T-helper 2 cell treated with Interferon-gamma antibody and Interleukin-4, amounts not matched to agents 5 μg/mL and 100 μg/mL, for 36 hours (primary cell): ENCODE measurements at regions not wholly inside any gene's neighbourhood (a gene's known extent, or its start where the extent isn't known, plus 50 kb on each side); places are given as distances from the start of the nearest gene placed in this dataset.
A peak's percentile ranks its signal among the peaks of the same experiment; 100 is the strongest.

Source experiments
- DNase-seq: peaks from one replicate; pipeline ENCODE4 v3.0.0; 2021; ENCODE audit warnings: low spot score
- H3K27ac Mint-ChIP-seq: one replicate; pipeline ENCODE4 v1.8.0; 2021; ENCODE audit warnings: mild to moderate bottlenecking, mixed read lengths
- H3K27me3 Mint-ChIP-seq: one replicate; pipeline ENCODE4 v1.8.0; 2021; ENCODE audit warnings: low read depth, mixed read lengths
- H3K36me3 Mint-ChIP-seq: one replicate; pipeline ENCODE4 v1.8.0; 2021; ENCODE audit warnings: low read depth, mixed read lengths
- H3K4me1 Mint-ChIP-seq: one replicate; pipeline ENCODE4 v1.8.0; 2021; ENCODE audit warnings: low read depth, mixed read lengths
- H3K4me3 Mint-ChIP-seq: one replicate; pipeline ENCODE4 v1.8.0; 2022; ENCODE audit warnings: mild to moderate bottlenecking, moderate library complexity, mixed read lengths
- H3K9me3 Mint-ChIP-seq: one replicate; pipeline ENCODE4 v1.8.0; 2021; ENCODE audit warnings: mixed read lengths

GRCh38 chr11:95556342-95557163 is 233.0 kb downstream of the FAM76B start:
- peak; percentile 66 for DNase-seq
- Mint-ChIP-seq H3K27me3 (no peaks in the 10 kb centered on the region), H3K4me3 (peak overlapping the region; percentile 21), H3K27ac (peak overlapping the region; percentile 32), H3K36me3 (peaks cover 2% of the 10 kb centered on the region), H3K9me3 (no peaks in the 10 kb centered on the region), H3K4me1 (peaks cover 27% of the 10 kb centered on the region)

GRCh38 chr11:95556011-95556341 is 233.6 kb downstream of the FAM76B start:
- H3K36me3 Mint-ChIP-seq: peaks cover 2% of the 10 kb centered on the region
- H3K27me3 Mint-ChIP-seq: no peaks in the 10 kb centered on the region
- no peaks in the 10 kb centered on the region for H3K9me3 Mint-ChIP-seq
- H3K27ac Mint-ChIP-seq: no peak overlapping the region
- no peak for DNase-seq
- H3K4me3 Mint-ChIP-seq: no peak overlapping the region
- peaks cover 27% of the 10 kb centered on the region for H3K4me1 Mint-ChIP-seq

- H3K4me3 Mint-ChIP-seq: no peak overlapping the region
- no peak for DNase-seq
- peaks cover 2% of the 10 kb centered on the region for H3K36me3 Mint-ChIP-seq
- no peak overlapping the region for H3K27ac Mint-ChIP-seq
- no peaks in the 10 kb centered on the region for H3K27me3 Mint-ChIP-seq
- H3K9me3 Mint-ChIP-seq: no peaks in the 10 kb centered on the region
- peaks cover 27% of the 10 kb centered on the region for H3K4me1 Mint-ChIP-seq
These were observed 234.7 kb downstream of the FAM76B start for GRCh38 chr11:95554911-95555310.

GRCh38 chr11:95549301-95549700 is 240.3 kb downstream of the FAM76B start:
- Mint-ChIP-seq H3K27me3 (no peaks in the 10 kb centered on the region), H3K4me1 (peaks cover 9% of the 10 kb centered on the region), H3K27ac (no peak overlapping the region), H3K4me3 (no peak overlapping the region), H3K36me3 (no peaks in the 10 kb centered on the region), H3K9me3 (no peaks in the 10 kb centered on the region)
- DNase-seq: no peak

- Mint-ChIP-seq H3K9me3 (no peaks in the 10 kb centered on the region), H3K4me3 (no peak overlapping the region), H3K27me3 (no peaks in the 10 kb centered on the region), H3K27ac (no peak overlapping the region), H3K36me3 (no peaks in the 10 kb centered on the region), H3K4me1 (peaks cover 6% of the 10 kb centered on the region)
- no peak for DNase-seq
These were observed 241.2 kb downstream of the FAM76B start for GRCh38 chr11:95548416-95548815.

GRCh38 chr11:95547976-95548375 is 241.6 kb downstream of the FAM76B start:
- no peak for DNase-seq
- peaks cover 6% of the 10 kb centered on the region for H3K4me1 Mint-ChIP-seq
- H3K27ac Mint-ChIP-seq: no peak overlapping the region
- no peak overlapping the region for H3K4me3 Mint-ChIP-seq
- no peaks in the 10 kb centered on the region for H3K27me3 Mint-ChIP-seq
- no peaks in the 10 kb centered on the region for H3K9me3 Mint-ChIP-seq
- H3K36me3 Mint-ChIP-seq: no peaks in the 10 kb centered on the region

GRCh38 chr11:95547186-95547585 is 242.4 kb downstream of the FAM76B start:
- no peaks in the 10 kb centered on the region for H3K9me3 Mint-ChIP-seq
- DNase-seq: no peak
- no peak overlapping the region for H3K4me3 Mint-ChIP-seq
- H3K36me3 Mint-ChIP-seq: no peaks in the 10 kb centered on the region
- H3K27me3 Mint-ChIP-seq: no peaks in the 10 kb centered on the region
- peaks cover 6% of the 10 kb centered on the region for H3K4me1 Mint-ChIP-seq
- H3K27ac Mint-ChIP-seq: no peak overlapping the region

- Mint-ChIP-seq H3K27ac (no peak overlapping the region), H3K27me3 (no peaks in the 10 kb centered on the region), H3K4me3 (no peak overlapping the region)
These were observed 244.3 kb downstream of the FAM76B start for GRCh38 chr11:95545116-95545875.

GRCh38 chr11:95544095-95544856 is 245.3 kb downstream of the FAM76B start:
- no peaks in the 10 kb centered on the region for H3K36me3 Mint-ChIP-seq
- no peaks in the 10 kb centered on the region for H3K9me3 Mint-ChIP-seq
- no peaks in the 10 kb centered on the region for H3K27me3 Mint-ChIP-seq
- H3K4me3 Mint-ChIP-seq: no peak overlapping the region
- H3K27ac Mint-ChIP-seq: no peak overlapping the region
- peaks cover 5% of the 10 kb centered on the region for H3K4me1 Mint-ChIP-seq
- no peak for DNase-seq

More at GRCh38 chr11:95545116-95545875, 244.3 kb downstream of the FAM76B start:
- H3K36me3 Mint-ChIP-seq: no peaks in the 10 kb centered on the region
- no peaks in the 10 kb centered on the region for H3K9me3 Mint-ChIP-seq
- no peak for DNase-seq
- H3K4me1 Mint-ChIP-seq: peaks cover 6% of the 10 kb centered on the region

GRCh38 chr11:95542868-95543551 is 246.6 kb downstream of the FAM76B start:
- DNase-seq: no peak
- Mint-ChIP-seq H3K27ac (no peak overlapping the region), H3K4me3 (no peak overlapping the region), H3K9me3 (no peaks in the 10 kb centered on the region), H3K4me1 (peaks cover 4% of the 10 kb centered on the region), H3K36me3 (no peaks in the 10 kb centered on the region), H3K27me3 (no peaks in the 10 kb centered on the region)

GRCh38 chr11:95541715-95542114 is 247.9 kb downstream of the FAM76B start:
- no peaks in the 10 kb centered on the region for H3K36me3 Mint-ChIP-seq
- H3K27me3 Mint-ChIP-seq: no peaks in the 10 kb centered on the region
- no peaks in the 10 kb centered on the region for H3K9me3 Mint-ChIP-seq
- H3K4me3 Mint-ChIP-seq: no peak overlapping the region
- H3K4me1 Mint-ChIP-seq: no peaks in the 10 kb centered on the region
- DNase-seq: no peak
- no peak overlapping the region for H3K27ac Mint-ChIP-seq

GRCh38 chr11:95536047-95536690 is 253.4 kb downstream of the FAM76B start:
- Mint-ChIP-seq H3K4me1 (no peaks in the 10 kb centered on the region), H3K36me3 (peaks cover 3% of the 10 kb centered on the region), H3K27me3 (no peaks in the 10 kb centered on the region), H3K4me3 (no peak overlapping the region), H3K9me3 (peaks cover 14% of the 10 kb centered on the region), H3K27ac (no peak overlapping the region)
- no peak for DNase-seq

GRCh38 chr11:95534809-95535208 is 254.8 kb downstream of the FAM76B start:
- H3K4me3 Mint-ChIP-seq: no peak overlapping the region
- no peak for DNase-seq
- H3K27ac Mint-ChIP-seq: no peak overlapping the region
- H3K27me3 Mint-ChIP-seq: no peaks in the 10 kb centered on the region
- peaks cover 3% of the 10 kb centered on the region for H3K36me3 Mint-ChIP-seq
- H3K9me3 Mint-ChIP-seq: peaks cover 14% of the 10 kb centered on the region
- H3K4me1 Mint-ChIP-seq: no peaks in the 10 kb centered on the region
